ENCODE measurements at regions not wholly inside any gene's neighbourhood (a gene's known extent, or its start where the extent isn't known, plus 50 kb on each side); places are given as distances from the start of the nearest gene placed in this dataset.

- Histone ChIP-seq H3F3A (ENCODE audit: low read length, unreplicated experiment) (no peaks in the 10 kb centered on the region), H3K4me2 (ENCODE audit: low read length) (no peak overlapping the region), H3K9me2 (replicated peaks; ENCODE audit: low read length) (no peaks in the 10 kb centered on the region), H3K36me3 (ENCODE audit: low read depth, low read length) (no peaks in the 10 kb centered on the region), H3K79me2 (ENCODE audit: low read length) (no peaks in the 10 kb centered on the region), H3K9ac (ENCODE audit: low read length) (no peak overlapping the region), H3K27me3 (ENCODE audit: low read length) (no peaks in the 10 kb centered on the region), H3K4me1 (ENCODE audit: insufficient read depth, low read length) (no peaks in the 10 kb centered on the region), H4K20me1 (ENCODE audit: low read length) (no peaks in the 10 kb centered on the region), H3K4me3 (ENCODE audit: low read length) (no peak overlapping the region), H3K9me3 (ENCODE audit: low read length) (no peaks in the 10 kb centered on the region), H2AFZ (ENCODE audit: low read length) (no peak overlapping the region), H3K27ac (ENCODE audit: low read length) (no peak overlapping the region)
- CTCF ChIA-PET: no interaction called here
- POLR2A ChIA-PET (ENCODE audit: unreplicated experiment): no interaction called here
- BruUV-seq (replicated peaks): no TSS peak
- ATAC-seq (no peak), DNase-seq (no peak)
- intact Hi-C loops (cut with micrococcal nuclease): no loop called here
- TF ChIP-seq EZH2phosphoT487 (IDR thresholded peaks at IDR 0.05; ENCODE audit: borderline replicate concordance, low read length) (no peak), CTCF (conservative IDR thresholded peaks at IDR 0.05; ENCODE audit: low read depth, low read length) (no peak), EZH2 (IDR thresholded peaks at IDR 0.05; ENCODE audit: low read length, unreplicated experiment) (no peak)
These were observed 423.5 kb upstream of the SOX5 start for GRCh38 chr12:24373004-24373403.

DNA sequence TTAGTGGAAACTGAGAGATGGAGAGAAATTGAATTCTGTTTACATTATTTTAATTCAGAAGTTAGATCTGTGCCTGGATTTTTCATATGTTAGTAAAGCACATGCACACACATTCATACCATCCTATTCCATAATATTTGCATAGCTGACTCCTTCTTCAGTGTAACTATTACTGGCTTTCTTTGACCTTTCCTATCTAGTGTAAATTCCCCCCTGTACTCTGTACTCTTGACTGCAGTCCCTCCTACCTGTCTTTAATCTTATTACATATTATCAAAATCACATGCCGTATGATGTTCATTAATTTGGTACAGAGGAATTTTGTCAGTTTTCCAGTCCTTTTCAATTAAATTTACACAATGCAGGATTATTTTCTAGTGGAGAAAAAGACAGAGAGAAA lies 417.0 kb upstream of the SOX5 start:
- POLR2A ChIA-PET (ENCODE audit: unreplicated experiment): no interaction called here
- Histone ChIP-seq H3K4me3 (ENCODE audit: low read length) (no peak overlapping the region), H3K9me2 (replicated peaks; ENCODE audit: low read length) (no peaks in the 10 kb centered on the region), H2AFZ (ENCODE audit: low read length) (no peak overlapping the region), H3F3A (ENCODE audit: low read length, unreplicated experiment) (no peaks in the 10 kb centered on the region), H3K27ac (ENCODE audit: low read length) (no peak overlapping the region), H3K36me3 (ENCODE audit: low read depth, low read length) (no peaks in the 10 kb centered on the region), H4K20me1 (ENCODE audit: low read length) (no peaks in the 10 kb centered on the region), H3K4me1 (ENCODE audit: insufficient read depth, low read length) (no peaks in the 10 kb centered on the region), H3K79me2 (ENCODE audit: low read length) (no peaks in the 10 kb centered on the region), H3K27me3 (ENCODE audit: low read length) (no peaks in the 10 kb centered on the region), H3K9me3 (ENCODE audit: low read length) (no peaks in the 10 kb centered on the region), H3K9ac (ENCODE audit: low read length) (no peak overlapping the region), H3K4me2 (ENCODE audit: low read length) (no peak overlapping the region)
- intact Hi-C loops (cut with micrococcal nuclease): no loop called here
- no TSS peak for BruUV-seq (replicated peaks)
- CTCF ChIA-PET: no interaction called here
- DNase-seq (no peak), ATAC-seq (no peak)
- TF ChIP-seq CTCF (conservative IDR thresholded peaks at IDR 0.05; ENCODE audit: low read depth, low read length) (no peak), EZH2 (IDR thresholded peaks at IDR 0.05; ENCODE audit: low read length, unreplicated experiment) (no peak), EZH2phosphoT487 (IDR thresholded peaks at IDR 0.05; ENCODE audit: borderline replicate concordance, low read length) (no peak)

DNA sequence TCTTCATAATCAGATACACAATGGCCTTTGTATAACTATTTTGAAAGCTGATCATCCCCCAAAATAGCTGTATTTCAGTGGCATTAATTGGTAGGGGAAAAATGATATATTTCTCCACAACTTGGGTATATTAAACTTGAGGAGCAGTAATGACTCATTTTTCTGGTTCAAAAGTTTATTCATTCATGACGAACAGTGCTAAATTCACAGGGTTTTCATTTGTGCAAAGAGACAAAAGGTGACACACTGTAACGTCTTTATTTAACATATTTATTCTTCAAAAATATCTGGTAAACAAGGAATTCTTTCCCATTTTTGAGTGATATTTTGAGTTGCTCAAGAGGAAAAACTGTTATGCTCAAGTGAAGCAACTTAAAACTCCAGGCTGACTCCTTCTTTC lies 415.5 kb upstream of the SOX5 start:
- no peak overlapping the region for H3K27ac ChIP-seq (ENCODE audit: low read length)
- H3K9ac ChIP-seq (ENCODE audit: low read length): no peak overlapping the region
- H3K4me1 ChIP-seq (ENCODE audit: insufficient read depth, low read length): no peaks in the 10 kb centered on the region
- H3K4me2 ChIP-seq (ENCODE audit: low read length): no peak overlapping the region
- no peaks in the 10 kb centered on the region for H3K9me3 ChIP-seq (ENCODE audit: low read length)
- no TSS peak for BruUV-seq (replicated peaks)
- H3K4me3 ChIP-seq (ENCODE audit: low read length): no peak overlapping the region
- no peaks in the 10 kb centered on the region for H3K36me3 ChIP-seq (ENCODE audit: low read depth, low read length)
- intact Hi-C loops (cut with micrococcal nuclease): no loop called here
- TF ChIP-seq EZH2 (IDR thresholded peaks at IDR 0.05; ENCODE audit: low read length, unreplicated experiment): no peak
- TF ChIP-seq CTCF (conservative IDR thresholded peaks at IDR 0.05; ENCODE audit: low read depth, low read length): no peak
- TF ChIP-seq EZH2phosphoT487 (IDR thresholded peaks at IDR 0.05; ENCODE audit: borderline replicate concordance, low read length): no peak
- no peak for DNase-seq
- ChIA-PET CTCF (no interaction called here), POLR2A (ENCODE audit: unreplicated experiment) (no interaction called here)
- no peak overlapping the region for H2AFZ ChIP-seq (ENCODE audit: low read length)
- no peaks in the 10 kb centered on the region for H4K20me1 ChIP-seq (ENCODE audit: low read length)
- no peaks in the 10 kb centered on the region for H3K27me3 ChIP-seq (ENCODE audit: low read length)
- ATAC-seq: no peak
- no peaks in the 10 kb centered on the region for H3F3A ChIP-seq (ENCODE audit: low read length, unreplicated experiment)
- no peaks in the 10 kb centered on the region for H3K9me2 ChIP-seq (replicated peaks; ENCODE audit: low read length)
- no peaks in the 10 kb centered on the region for H3K79me2 ChIP-seq (ENCODE audit: low read length)

Data from PC-3 (cell line).